HG02678 (cell line): ENCODE measurements at regions not wholly inside any gene's neighbourhood (a gene's known extent, or its start where the extent isn't known, plus 50 kb on each side); places are given as distances from the start of the nearest gene placed in this dataset.

Experiments used
- ATAC-seq: cut with Tn5 transposase; IDR thresholded peaks from one replicate; pipeline ENCODE4 v1.9.1; 2021; ENCODE audit warnings: mild to moderate bottlenecking, moderate library complexity; ENCODE audit not compliant: unreplicated experiment

GRCh38 chr15:96234109-96234892 is 96.2 kb upstream of the NR2F2 start:
- peak; percentile 63 for ATAC-seq

DNA sequence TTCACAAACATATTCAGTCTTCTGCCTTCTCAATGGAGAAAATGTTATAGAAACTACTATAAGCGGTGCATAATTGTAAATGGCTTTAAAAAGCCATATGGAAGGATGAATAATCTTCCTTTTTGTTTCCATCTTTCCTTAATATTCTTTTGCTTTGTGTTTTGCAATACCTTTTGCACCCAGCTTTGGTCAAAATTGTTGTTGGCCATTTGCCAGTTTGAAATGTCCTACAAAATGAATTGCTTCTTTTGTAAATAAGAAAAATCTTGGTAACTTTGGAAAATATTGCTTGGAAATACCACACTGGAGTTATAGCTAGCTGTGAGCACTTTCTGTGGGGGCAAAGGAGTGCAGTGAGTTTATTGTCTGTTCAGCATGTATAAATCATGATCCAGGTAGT is 93.5 kb upstream of the NR2F2 start:
- no peak for ATAC-seq

DNA sequence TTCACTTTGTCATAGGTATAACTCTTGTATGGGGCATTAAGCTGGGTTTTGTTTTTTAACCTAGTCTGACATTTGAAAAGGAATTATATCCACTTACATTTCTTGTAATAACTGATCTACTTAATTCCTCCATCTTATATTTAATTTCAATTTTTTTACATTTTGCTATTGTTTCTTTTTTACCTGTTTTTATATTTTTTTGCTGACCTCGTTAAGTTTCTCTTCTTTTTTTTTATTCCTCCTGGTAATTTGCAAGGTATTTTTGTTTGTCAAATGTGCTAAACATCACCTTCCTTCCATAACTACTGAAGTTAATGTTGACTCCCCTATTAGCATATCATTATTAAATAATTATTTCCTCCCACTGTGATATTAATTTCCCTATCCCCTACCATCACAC is 87.7 kb upstream of the NR2F2 start:
- no peak for ATAC-seq

- ATAC-seq = no peak
Measured at GRCh38 chr15:96243701-96244100, 86.8 kb upstream of the NR2F2 start.

DNA sequence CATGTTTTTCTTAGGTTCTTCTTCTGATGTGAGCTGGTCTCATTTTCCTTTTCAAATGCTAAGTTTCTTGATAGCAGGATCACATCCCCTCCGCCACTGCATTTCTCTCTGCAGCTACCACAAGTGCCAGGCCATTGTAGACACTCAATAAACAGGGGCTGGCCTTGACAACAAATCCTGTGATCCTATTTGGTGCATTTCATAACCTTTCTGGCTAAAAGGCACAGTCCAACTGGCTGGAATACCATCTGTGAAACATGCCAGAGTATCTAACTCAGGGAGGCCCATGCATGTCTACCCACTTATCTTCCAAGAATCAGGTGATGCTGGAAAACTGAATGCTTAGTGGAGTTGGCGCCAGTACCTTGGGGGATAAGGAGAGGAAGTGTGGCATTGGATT is 85.2 kb upstream of the NR2F2 start:
- no peak for ATAC-seq

GRCh38 chr15:96246057-96246456 is 84.4 kb upstream of the NR2F2 start:
- no peak for ATAC-seq

DNA sequence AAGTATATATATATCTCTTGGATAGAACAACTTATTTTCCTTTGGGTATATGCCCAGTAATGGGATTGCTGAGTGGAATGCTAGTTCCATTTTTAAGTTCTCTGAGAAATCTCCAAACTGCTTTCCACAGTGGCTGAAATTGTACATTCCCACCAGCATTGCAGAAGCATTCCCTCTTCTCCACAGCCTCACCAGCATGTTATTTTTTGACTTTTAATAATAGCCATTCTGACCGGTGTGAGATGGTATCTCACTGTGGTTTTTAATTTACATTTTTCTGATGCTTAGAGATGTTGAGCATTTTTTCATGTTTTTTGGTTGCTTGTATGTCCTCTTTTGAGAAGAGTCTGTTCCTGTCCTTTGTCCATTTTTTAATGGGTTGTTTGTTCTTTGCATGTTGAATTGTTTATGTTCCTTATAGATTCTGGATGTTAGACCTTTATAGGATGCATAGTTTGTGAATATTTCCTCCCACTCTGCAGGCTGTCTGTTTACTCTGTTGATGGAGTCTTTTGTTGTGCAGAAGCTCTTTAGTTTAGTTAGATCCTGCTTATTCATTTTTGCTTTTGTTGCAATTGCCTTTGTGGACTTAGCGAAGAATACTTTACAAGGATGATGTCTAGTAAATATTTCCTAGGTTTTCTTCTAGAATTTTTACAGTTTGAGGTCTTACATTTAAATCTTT is 82.7 kb upstream of the NR2F2 start:
- no peak for ATAC-seq

DNA sequence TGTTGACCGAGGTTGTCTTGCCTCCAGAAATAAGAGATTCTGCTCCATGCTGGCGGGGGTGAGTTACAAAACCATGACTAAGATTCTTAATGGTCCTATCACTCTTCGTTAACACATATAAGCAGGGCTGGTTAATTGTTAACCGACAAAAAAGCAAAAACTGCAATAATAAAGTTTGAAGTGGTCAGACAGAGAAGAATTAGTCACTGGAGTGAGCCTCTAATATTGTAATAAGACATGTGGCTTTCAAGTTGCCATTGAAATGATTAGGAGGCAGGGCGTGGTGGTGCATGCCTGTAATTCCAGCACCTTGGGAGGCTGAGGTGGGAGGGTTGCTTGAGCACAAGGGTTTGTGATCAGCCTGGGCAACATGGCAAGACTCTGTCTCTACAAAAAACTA is 78.4 kb upstream of the NR2F2 start:
- no peak for ATAC-seq

DNA sequence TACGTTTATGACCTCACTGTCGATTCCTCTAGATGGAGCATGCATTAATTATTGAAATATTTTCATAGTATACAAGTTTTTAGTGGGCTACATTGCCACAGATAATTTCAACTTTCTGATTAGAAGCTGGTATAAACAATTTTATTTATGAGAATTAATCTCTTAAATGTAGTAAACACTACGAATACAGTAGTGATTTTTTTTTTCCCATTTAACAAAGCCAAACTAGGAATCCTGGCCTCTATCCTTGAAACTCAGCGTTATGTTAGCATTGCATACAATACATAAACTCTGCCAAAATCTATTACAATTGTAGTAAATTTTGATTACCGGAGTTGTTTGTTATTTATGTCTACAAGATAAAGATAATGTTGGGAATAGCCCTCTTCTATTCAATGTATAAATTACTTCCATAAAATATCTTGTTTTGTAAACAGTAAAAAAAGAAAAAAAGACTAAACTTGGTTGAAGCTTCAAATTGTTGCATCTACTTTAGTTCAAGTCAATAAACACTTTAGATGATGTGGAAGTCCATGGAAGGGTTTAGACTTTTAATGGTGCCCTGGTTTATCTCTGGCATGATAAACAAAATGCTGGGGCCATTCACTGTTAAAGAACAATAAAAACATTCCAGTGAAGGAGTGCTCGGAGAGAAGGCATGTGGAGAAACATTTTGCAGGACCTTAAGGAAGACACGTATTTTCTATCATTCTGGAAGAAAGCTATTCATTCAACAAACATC is 77.3 kb upstream of the NR2F2 start:
- ATAC-seq = no peak

- no peak for ATAC-seq
Measured at GRCh38 chr15:96254173-96254572, 76.3 kb upstream of the NR2F2 start.

GRCh38 chr15:96255599-96255998 is 74.9 kb upstream of the NR2F2 start:
- no peak for ATAC-seq

DNA sequence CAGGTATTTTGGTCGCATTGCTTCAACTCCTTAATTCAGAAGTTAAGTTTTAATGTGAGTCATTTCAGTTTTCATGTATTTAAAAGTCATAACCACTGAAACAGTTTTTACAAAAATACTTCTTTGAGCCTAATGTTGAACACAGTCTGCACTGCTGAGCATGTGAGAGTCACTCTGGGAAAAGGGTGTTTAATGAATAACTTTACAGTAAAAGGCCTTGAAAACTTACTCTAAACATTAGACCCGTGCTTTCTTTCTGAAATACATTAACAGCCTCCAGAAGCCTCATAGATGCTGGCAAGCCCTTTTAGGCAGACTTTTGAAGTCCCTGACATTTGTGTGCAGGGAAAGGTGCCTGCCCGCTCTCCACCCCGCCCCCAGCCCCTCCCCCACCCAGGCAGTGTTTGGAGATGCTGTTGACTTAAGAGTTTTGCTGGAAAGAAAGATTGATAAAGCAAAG is 68.9 kb upstream of the NR2F2 start:
- peak; percentile 89 for ATAC-seq

GRCh38 chr15:96262097-96262496 is 68.4 kb upstream of the NR2F2 start:
- no peak for ATAC-seq

DNA sequence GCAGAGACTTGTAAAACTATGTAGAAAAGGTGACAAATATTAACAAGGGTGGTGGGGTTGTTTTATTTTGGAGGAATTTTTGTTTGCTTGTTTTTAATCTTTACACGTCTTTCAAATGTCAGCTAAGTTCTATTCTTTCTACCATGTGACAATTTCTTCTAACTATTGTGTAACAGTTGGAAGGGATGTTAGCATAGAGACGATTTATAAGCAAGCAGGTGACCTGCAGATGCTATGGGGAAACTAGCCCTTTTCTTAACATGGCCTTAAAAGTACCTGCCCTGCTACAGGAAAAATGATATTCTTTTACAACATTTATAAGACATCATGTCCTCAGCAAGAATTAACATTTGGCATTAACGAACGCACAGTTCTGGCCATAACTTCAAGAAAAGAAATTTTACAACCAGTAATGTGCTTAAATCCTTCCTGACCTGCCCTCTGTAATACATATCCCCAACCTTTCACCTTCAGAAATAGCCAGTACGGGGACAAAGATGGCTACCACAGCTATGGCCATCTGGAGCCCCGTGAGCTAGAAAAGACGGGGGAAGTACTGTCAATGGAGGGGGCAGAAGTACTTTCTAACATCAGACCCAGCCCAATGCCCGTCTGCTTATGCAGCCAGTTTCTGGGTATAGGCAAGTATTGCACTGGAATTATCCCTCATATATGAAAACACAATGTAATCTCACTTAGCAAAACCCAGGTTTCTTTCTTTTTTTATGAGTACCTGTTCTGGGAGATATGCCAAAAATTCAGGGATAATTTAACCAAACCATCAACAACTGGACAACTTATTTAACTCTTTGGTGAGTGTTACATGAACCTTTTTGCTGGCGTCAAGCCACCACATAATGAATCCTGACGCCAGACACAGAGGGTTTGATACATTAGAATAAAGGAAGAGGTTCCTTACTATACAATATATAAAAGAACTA is 67.7 kb upstream of the NR2F2 start:
- no peak for ATAC-seq

- ATAC-seq = no peak
Measured at GRCh38 chr15:96264351-96264798, 66.1 kb upstream of the NR2F2 start.

DNA sequence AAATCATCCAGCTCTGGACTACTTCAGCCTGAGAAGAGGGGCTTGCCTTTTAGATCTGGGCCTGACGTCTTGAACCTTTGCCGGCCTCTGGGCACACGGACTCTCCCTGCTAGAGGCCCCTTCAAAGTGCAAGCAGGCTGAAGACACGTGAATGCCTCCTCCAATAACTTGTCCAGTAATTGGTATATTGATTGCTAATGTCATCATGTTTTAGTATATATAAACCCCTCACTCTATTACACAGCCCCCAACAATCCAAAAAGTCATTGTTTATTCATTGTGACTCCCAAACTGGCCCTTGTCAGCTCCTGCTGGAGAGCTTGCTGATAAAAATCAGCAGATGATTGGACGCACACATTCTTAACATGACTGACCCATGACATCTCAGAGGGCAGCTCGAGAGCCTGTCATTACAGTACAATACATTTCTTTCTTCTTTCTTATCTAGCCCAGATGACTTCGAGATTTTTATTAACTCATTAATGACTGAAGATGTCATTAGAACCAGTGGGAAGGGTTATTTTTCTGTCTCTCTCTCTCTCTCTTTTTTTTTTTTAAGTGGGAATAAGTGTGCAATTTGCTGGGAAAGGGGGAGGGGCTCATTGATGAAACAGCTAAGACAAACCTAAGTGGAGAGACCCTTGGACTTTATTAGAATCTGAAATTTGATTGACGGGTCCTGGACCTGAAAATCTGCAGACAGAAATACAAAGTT is 65.5 kb upstream of the NR2F2 start:
- no peak for ATAC-seq

DNA sequence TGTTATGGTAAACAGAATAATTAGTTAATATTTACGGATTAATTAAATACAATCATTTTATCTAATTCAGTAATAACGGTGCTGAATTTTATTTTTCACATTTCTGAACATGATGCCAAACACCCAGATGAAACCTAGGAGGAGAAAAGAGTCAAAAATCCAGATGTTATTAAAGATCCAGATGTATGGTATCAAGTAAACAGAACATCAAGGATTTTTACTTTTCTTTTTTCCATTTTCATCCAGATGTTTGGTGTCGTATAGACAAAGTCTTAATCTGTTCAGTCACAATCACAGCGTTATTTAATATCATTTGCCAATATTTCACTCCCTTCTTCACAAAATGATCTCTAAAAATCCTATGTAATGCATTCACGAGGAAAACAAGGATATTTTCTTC is 64.0 kb upstream of the NR2F2 start:
- ATAC-seq = no peak

DNA sequence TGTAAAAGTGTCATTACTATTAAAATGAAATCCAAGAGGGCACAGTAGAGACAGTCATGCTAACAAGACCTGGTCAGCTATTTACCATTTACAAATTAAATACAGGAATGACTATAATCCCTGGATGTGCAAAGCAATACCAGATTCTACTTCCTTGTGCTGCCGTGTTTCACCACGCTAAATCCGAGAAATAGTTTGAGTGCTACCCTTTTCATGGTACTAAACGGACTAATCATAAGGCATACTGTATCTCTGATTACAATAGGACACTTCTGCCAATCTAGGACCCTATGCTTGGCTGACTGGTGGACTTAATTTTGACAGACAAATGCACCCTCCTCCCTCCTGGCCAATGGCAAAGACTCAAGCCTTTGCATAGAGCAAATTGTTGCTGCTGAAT is 63.0 kb upstream of the NR2F2 start:
- ATAC-seq = no peak

DNA sequence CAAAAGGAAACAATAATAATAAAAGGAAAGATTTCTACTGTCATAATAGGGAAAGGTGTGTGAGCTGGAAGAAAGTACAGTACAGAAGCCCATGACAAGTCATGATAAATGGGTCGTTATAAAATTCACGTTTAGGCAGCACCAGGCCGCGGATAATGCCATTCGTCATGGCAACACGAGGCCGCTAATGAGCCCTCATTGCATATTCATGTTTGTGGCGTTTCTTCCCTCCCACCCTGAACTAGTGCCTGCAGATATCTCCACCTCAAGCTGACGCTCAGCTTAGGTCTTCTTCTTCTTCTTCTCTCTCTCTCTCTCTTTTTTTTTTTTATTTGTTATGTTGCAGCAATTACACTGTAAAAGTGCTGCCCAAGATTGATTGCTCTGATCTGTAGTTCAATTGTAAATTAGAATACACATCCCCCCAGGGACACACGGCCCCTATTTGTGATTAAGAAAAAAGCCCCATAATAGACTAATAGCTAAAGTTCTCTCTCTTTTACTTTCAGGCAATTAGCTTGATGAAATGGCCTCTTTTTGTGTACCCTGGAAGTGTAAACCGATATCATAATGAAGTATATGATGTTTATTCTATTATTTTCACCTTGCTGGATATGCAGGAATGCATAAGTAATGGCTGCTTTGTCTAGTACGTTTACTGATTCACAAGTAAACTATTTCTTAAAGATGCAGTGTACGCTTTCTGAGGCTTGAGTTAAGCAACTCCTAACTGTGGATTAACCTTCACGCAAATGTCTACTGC is 61.9 kb upstream of the NR2F2 start:
- no peak for ATAC-seq
